ENCODE measurements at regions not wholly inside any gene's neighbourhood (a gene's known extent, or its start where the extent isn't known, plus 50 kb on each side); places are given as distances from the start of the nearest gene placed in this dataset.

GRCh38 chr4:4687935-4688727 is 146.3 kb upstream of the STX18 start:
- intact Hi-C loops (cut with DNase I) = no loop called here
- Histone ChIP-seq H3K9me3 (no peaks in the 10 kb centered on the region), H3K4me3 (no peak overlapping the region), H3K36me3 (no peaks in the 10 kb centered on the region), H3K27ac (no peak overlapping the region), H3K4me1 (no peaks in the 10 kb centered on the region), H3K27me3 (no peaks in the 10 kb centered on the region)
- DNase-seq (ENCODE audit: extremely low spot score in 2 of 2) = no peak
- TF ChIP-seq POLR2AphosphoS5 (IDR thresholded peaks at IDR 0.05; ENCODE audit: insufficient read depth in 1 of 2, low read depth in 1 of 2) = no peak
- TF ChIP-seq POLR2A (IDR thresholded peaks at IDR 0.05) = no peak
- no peak for TF ChIP-seq CTCF (IDR thresholded peaks at IDR 0.05)

GRCh38 chr4:4687100-4687499 is 145.3 kb upstream of the STX18 start:
- no peaks in the 10 kb centered on the region for H3K9me3 ChIP-seq
- H3K4me1 ChIP-seq = no peaks in the 10 kb centered on the region
- no peak for DNase-seq (ENCODE audit: extremely low spot score in 2 of 2)
- intact Hi-C loops (cut with DNase I) = no loop called here
- H3K4me3 ChIP-seq = no peak overlapping the region
- TF ChIP-seq CTCF (IDR thresholded peaks at IDR 0.05) = no peak
- no peak for TF ChIP-seq POLR2AphosphoS5 (IDR thresholded peaks at IDR 0.05; ENCODE audit: insufficient read depth in 1 of 2, low read depth in 1 of 2)
- no peak for TF ChIP-seq POLR2A (IDR thresholded peaks at IDR 0.05)
- H3K36me3 ChIP-seq = no peaks in the 10 kb centered on the region
- H3K27me3 ChIP-seq = no peaks in the 10 kb centered on the region
- no peak overlapping the region for H3K27ac ChIP-seq

DNA sequence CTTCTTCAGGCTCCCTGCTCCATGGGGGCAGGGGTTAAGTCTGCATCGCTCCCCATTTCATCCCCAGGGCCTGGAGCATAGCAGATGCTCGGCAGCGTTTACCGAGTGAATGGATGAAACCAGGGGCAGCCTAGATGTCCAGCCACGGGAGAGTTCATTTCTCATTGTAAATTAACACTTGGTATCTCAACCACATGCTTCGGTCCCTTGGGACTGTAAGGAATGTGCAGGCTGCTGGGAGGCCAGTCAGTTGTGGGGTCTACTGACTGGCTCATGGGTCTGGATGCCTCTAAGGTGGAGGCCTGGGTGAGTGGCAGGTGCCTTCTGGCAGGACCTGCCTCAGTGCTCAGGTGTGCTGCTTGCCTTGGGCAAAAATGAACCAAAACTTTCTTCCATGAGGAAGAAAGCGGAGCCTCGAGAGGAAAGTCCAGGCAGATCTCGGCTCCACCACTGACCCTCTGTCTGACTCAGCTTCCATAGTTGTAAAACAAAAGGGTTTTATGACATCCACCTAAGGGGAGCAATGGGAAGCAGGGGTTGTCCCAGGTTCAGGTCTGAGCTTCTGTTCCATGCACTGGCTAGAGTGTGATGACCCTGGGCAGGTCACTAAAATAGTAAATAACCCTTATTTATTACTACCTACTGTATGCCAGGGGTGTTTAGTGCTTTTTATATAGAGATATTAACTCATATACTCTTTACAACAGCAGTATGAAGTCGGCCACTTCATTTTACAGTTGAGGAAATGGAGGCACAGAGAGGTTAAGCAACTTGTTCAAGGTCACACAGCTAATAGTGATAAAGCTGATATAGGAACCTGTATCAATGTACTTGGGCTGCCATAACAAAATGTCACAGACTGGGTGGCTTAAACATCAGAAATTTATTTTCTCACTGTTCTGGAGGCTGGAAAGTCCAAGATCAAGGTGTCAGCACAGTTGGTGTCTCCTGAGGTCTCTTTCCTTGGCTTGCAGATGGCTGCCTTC is 144.3 kb upstream of the STX18 start:
- Histone ChIP-seq H3K9me3 (no peaks in the 10 kb centered on the region), H3K36me3 (no peaks in the 10 kb centered on the region), H3K27me3 (no peaks in the 10 kb centered on the region), H3K4me1 (no peaks in the 10 kb centered on the region), H3K4me3 (no peak overlapping the region), H3K27ac (no peak overlapping the region)
- TF ChIP-seq POLR2A (IDR thresholded peaks at IDR 0.05) (no peak), CTCF (IDR thresholded peaks at IDR 0.05) (no peak), POLR2AphosphoS5 (IDR thresholded peaks at IDR 0.05; ENCODE audit: insufficient read depth in 1 of 2, low read depth in 1 of 2) (no peak)
- intact Hi-C loops (cut with DNase I) = no loop called here
- DNase-seq (ENCODE audit: extremely low spot score in 2 of 2) = no peak

GRCh38 chr4:4681653-4682052 is 139.8 kb upstream of the STX18 start:
- Histone ChIP-seq H3K27ac (no peak overlapping the region), H3K4me3 (no peak overlapping the region), H3K9me3 (no peaks in the 10 kb centered on the region), H3K27me3 (no peaks in the 10 kb centered on the region), H3K4me1 (no peaks in the 10 kb centered on the region), H3K36me3 (no peaks in the 10 kb centered on the region)
- DNase-seq (ENCODE audit: extremely low spot score in 2 of 2) = no peak
- intact Hi-C loops (cut with DNase I) = no loop called here
- no peak for TF ChIP-seq CTCF (IDR thresholded peaks at IDR 0.05)
- no peak for TF ChIP-seq POLR2A (IDR thresholded peaks at IDR 0.05)
- no peak for TF ChIP-seq POLR2AphosphoS5 (IDR thresholded peaks at IDR 0.05; ENCODE audit: insufficient read depth in 1 of 2, low read depth in 1 of 2)

Data from vagina (tissue), 2 donors.